K562 (cell line): ENCODE measurements at regions not wholly inside any gene's neighbourhood (a gene's known extent, or its start where the extent isn't known, plus 50 kb on each side); places are given as distances from the start of the nearest gene placed in this dataset.

Experiments used
- ATAC-seq: fragments of 200-7000 bp; cut with Tn5 transposase; 3 replicates; pipeline ENCODE4 v1.9.1; 2020; ENCODE audit warnings: moderate library complexity
- BruUV-seq: library from RNA; stranded (reverse); fragments of 400-500 nt; replicated peaks from 2 replicates; lab custom pipeline; 2021; lab: Mats Ljungman, UMichigan
- CTCF ChIA-PET: fragments of 300-600 bp; formaldehyde crosslinking; extraction: SDS; loops from one replicate; lab custom pipeline; 2021; ENCODE audit warnings: low intra/inter-chr PET ratio; lab: Yijun Ruan, JAX
- POLR2A ChIA-PET: fragments of 300-600, 350-650 bp; sonication (Branson Sonifier 250); formaldehyde crosslinking; extraction: SDS; loops from one replicate; lab custom pipeline; 2021; ENCODE audit warnings: antibody characterized with exemption, inconsistent platforms; lab: Yijun Ruan, JAX
- DNase-seq, 4 experiments: peaks; one replicate each; pipeline versions ENCODE4 v3.0.0 to v3.0.0-alpha.2; 2011 to 2018; ENCODE audit warnings: low spot score in 3 of 4, mixed read lengths in 3 of 4; ENCODE audit errors: extremely low read depth in 1 of 4
- FAIRE-seq: peaks from 2 replicates; lab custom pipeline; 2011; peaks lifted over from hg19 to GRCh38; lab: Jason Lieb, UNC
- H2AFZ ChIP-seq: 2 replicates; pipeline ENCODE4 v1.6.0; 2011; ENCODE audit warnings: low read depth, low read length, control low read depth, inconsistent platforms
- H3K27ac ChIP-seq: fragments of 200-600 bp; 3 replicates; pipeline ENCODE4 v1.8.0; 2011; ENCODE audit warnings: low read depth, mild to moderate bottlenecking, control low read depth, inconsistent platforms, low read length, moderate library complexity, mixed read lengths; ENCODE audit errors: extremely low read depth
- H3K27me3 ChIP-seq, 2 experiments: fragments of 300-600 bp in 1 of 2; 2 replicates in 1 of 2; 3 replicates in 1 of 2; pipeline versions ENCODE4 v1.6.0 to v1.8.0; 2011; ENCODE audit warnings: inconsistent platforms in 2 of 2, low read length in 2 of 2, mild to moderate bottlenecking in 1 of 2, mixed read lengths in 1 of 2, moderate library complexity in 1 of 2; ENCODE audit not compliant: control insufficient read depth in 2 of 2, insufficient read depth in 2 of 2
- H3K36me3 ChIP-seq: fragments of 300-600 bp; 3 replicates; pipeline ENCODE4 v1.8.0; 2011; ENCODE audit warnings: mild to moderate bottlenecking, low read length, inconsistent platforms; ENCODE audit not compliant: control insufficient read depth, insufficient read depth
- H3K4me1 ChIP-seq, 2 experiments: fragments of 200-600 bp in 1 of 2; replicated peaks in 1 of 2; 2 replicates in 1 of 2; 3 replicates in 1 of 2; pipeline versions ENCODE4 v1.5.1 to v1.8.0; 2011; ENCODE audit warnings: inconsistent platforms in 2 of 2, low read length in 2 of 2, mild to moderate bottlenecking in 1 of 2, mixed read lengths in 1 of 2, moderate library complexity in 1 of 2; ENCODE audit not compliant: control insufficient read depth in 2 of 2, insufficient read depth in 2 of 2
- H3K4me2 ChIP-seq: 2 replicates; pipeline ENCODE4 v1.6.1; 2011; ENCODE audit warnings: low read length, control low read depth, inconsistent platforms, mixed read lengths; ENCODE audit not compliant: insufficient read depth
- H3K4me3 ChIP-seq: fragments of 200-600 bp; sonication (generic), shearing (Covaris generic); 2 replicates; pipeline ENCODE4 v1.5.1; 2016; ENCODE audit warnings: control low read depth, inconsistent platforms
- H3K79me2 ChIP-seq: fragments of 200-600 bp; 3 replicates; pipeline ENCODE4 v1.8.0; 2011; ENCODE audit warnings: low read length, inconsistent platforms; ENCODE audit not compliant: control insufficient read depth, insufficient read depth
- H3K9ac ChIP-seq, 2 experiments: 2 replicates each; pipeline versions ENCODE4 v1.6.0 to v1.6.1; 2011; ENCODE audit warnings: low read depth in 2 of 2, low read length in 2 of 2, control low read depth in 1 of 2, inconsistent platforms in 1 of 2, mild to moderate bottlenecking in 1 of 2, mixed read lengths in 1 of 2; ENCODE audit not compliant: insufficient read depth in 1 of 2
- H3K9me1 ChIP-seq: one replicate; pipeline ENCODE4 v1.6.0; 2011; ENCODE audit warnings: inconsistent platforms, mild to moderate bottlenecking, low read length, moderate library complexity; ENCODE audit not compliant: control insufficient read depth, insufficient read depth
- H3K9me3 ChIP-seq: replicated peaks from 2 replicates; pipeline ENCODE4 v1.5.1; 2011; ENCODE audit warnings: low read depth, low read length, inconsistent platforms; ENCODE audit not compliant: control insufficient read depth, insufficient read depth
- H4K20me1 ChIP-seq: replicated peaks from 2 replicates; pipeline ENCODE4 v1.6.1; 2011; ENCODE audit warnings: low read length, inconsistent platforms, mixed read lengths; ENCODE audit not compliant: control insufficient read depth, insufficient read depth
- NR2F6 ChIP-seq: fragments of 450-650 bp; formaldehyde crosslinking; IDR thresholded peaks from 2 replicates; pipeline ENCODE4 v1.4.0; 2020; ENCODE audit warnings: mild to moderate bottlenecking
- RBM25 ChIP-seq: fragments of 200-400 bp; formaldehyde crosslinking; IDR thresholded peaks from 2 replicates; pipeline ENCODE4 v1.6.1; 2018; ENCODE audit warnings: low read length, low read depth, moderate library complexity; ENCODE audit not compliant: severe bottlenecking
- ZBED1 ChIP-seq: IDR thresholded peaks from 2 replicates; pipeline ENCODE4 v1.6.1; 2014
- WGBS: fragments of 100-300 bp; shearing (Covaris generic); methylation state at CpG from one replicate; pipeline ENCODE4 v1.1.6; 2016; ENCODE audit warnings: low coverage, mixed read lengths; ENCODE audit not compliant: insufficient coverage; ENCODE audit errors: missing lambda C conversion rate; 5-methylcytosine and 5-hydroxymethylcytosine counted together
- in situ Hi-C: fragments of 300-500 bp; cut with MboI; formaldehyde crosslinking; loops from 4 replicates; pipeline ENCODE4 v1.15.0; 2018; ENCODE audit warnings: inconsistent platforms, mixed read lengths
- intact Hi-C: fragments of 100-400 bp; cut with micrococcal nuclease; formaldehyde crosslinking; loops from 2 replicates; pipeline ENCODE4 v1.14.2; 2022
- TF ChIP-seq, protein P1 (sequence below), 3 experiments: IDR thresholded peaks in 2 of 3; conservative IDR thresholded peaks in 1 of 3; 2 replicates each; pipeline ENCODE4 v1.5.1; 2011 to 2012; ENCODE audit warnings: low read length in 3 of 3, mild to moderate bottlenecking in 3 of 3, control low read depth in 2 of 3, improper control_type of control experiment in 1 of 3, inconsistent platforms in 1 of 3, low read depth in 1 of 3, mixed read lengths in 1 of 3, moderate library complexity in 1 of 3; ENCODE audit not compliant: insufficient read depth in 2 of 3
- TF ChIP-seq, protein P2 (sequence below): fragments of 450-650 bp; formaldehyde crosslinking; IDR thresholded peaks from 2 replicates; pipeline ENCODE4 v1.4.0; 2020; ENCODE audit warnings: mild to moderate bottlenecking, moderate library complexity
- TF ChIP-seq, protein P3 (sequence below): sonication (generic); formaldehyde crosslinking; IDR thresholded peaks from 2 replicates; pipeline ENCODE4 v1.8.1; 2023; ENCODE audit warnings: mild to moderate bottlenecking, missing genetic modification reagents, moderate library complexity

DNA sequence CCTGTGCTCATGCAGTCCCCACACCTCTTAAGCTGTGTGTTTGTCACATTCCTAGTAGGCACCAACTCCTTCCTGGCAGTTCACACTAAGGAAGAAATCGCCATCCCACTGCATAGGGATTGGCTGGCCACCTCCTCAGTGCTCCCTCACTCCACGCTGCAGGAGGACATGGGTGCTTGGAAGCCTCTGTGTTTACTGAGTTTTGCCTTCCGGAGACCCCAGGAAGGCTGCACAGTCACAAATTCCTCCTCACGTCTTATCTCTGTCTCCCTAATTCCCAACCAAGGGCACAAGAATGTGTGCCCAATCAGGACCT is 93.8 kb upstream of the GALNT2 start:
- ChIA-PET CTCF (no interaction called here), POLR2A (interaction anchor here (0.8 to 1.1 kb wide), 2 partner anchors 11 to 14 kb away, joined by 3 to 4 read pairs; no protein-coding TSS in a partner anchor)
- Histone ChIP-seq H3K9me3 (no peaks in the 10 kb centered on the region), H3K27me3 (peaks cover 5 to 11% of the 10 kb centered on the region in 2 experiments; a peak in 3 of 5 replicates), H3K36me3 (no peaks in the 10 kb centered on the region), H3K27ac (no peak overlapping the region), H3K9ac (no peak overlapping the region), H3K4me3 (no peak overlapping the region), H3K9me1 (no peaks in the 10 kb centered on the region), H4K20me1 (no peaks in the 10 kb centered on the region), H3K79me2 (no peaks in the 10 kb centered on the region), H3K4me1 (peaks cover 3% of the 10 kb centered on the region in 2 experiments; a peak in 2 of 5 replicates), H3K4me2 (no peak overlapping the region), H2AFZ (no peak overlapping the region; the same call in 1 of the 2 replicates)
- no peak for ATAC-seq
- DNase-seq, result no peak
- no TSS peak for BruUV-seq
- 18% methylated on average over 4 of the region's 4 CpGs for WGBS
- in situ Hi-C loops (no loop called here), intact Hi-C loops (no loop called here)
- no peak for FAIRE-seq
- TF ChIP-seq ZBED1, result no peak
- TF ChIP-seq, protein P1, sequence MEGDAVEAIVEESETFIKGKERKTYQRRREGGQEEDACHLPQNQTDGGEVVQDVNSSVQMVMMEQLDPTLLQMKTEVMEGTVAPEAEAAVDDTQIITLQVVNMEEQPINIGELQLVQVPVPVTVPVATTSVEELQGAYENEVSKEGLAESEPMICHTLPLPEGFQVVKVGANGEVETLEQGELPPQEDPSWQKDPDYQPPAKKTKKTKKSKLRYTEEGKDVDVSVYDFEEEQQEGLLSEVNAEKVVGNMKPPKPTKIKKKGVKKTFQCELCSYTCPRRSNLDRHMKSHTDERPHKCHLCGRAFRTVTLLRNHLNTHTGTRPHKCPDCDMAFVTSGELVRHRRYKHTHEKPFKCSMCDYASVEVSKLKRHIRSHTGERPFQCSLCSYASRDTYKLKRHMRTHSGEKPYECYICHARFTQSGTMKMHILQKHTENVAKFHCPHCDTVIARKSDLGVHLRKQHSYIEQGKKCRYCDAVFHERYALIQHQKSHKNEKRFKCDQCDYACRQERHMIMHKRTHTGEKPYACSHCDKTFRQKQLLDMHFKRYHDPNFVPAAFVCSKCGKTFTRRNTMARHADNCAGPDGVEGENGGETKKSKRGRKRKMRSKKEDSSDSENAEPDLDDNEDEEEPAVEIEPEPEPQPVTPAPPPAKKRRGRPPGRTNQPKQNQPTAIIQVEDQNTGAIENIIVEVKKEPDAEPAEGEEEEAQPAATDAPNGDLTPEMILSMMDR (IDR thresholded peaks at IDR 0.05 in 2 of 3, conservative IDR thresholded peaks at IDR 0.05 in 1 of 3; ENCODE audit: insufficient read depth in 2 of 3, low read depth in 1 of 3, low read length in 3 of 3), result 0 out of 6 replicates have a peak, but pooled peaks of 1 of the 3 experiments have one; percentile 1

DNA sequence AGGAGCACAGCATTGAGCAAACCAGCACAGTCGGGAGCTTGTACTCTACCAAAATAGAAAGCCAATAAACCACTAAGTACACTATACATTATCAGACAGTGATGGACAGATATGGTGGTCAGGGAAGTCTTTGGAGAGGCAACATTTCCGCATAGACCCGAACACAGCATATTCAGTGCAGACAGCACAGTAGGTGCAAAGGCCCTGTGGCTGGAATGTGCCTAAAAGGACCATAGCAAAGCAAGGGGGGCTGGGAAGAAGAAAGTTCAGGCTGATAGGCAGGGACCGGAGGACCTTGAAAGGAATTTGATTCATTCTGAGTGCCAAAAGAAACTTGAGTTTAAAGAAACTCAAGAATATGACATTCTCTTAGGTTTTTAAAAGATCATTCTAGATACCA is 92.0 kb upstream of the GALNT2 start:
- ATAC-seq (no peak), DNase-seq (no peak)
- no peaks in the 10 kb centered on the region for H4K20me1 ChIP-seq
- POLR2A ChIA-PET, result interaction anchor here (0.8 kb wide), 1 partner anchor 132 kb away, joined by 3 read pairs; no protein-coding TSS in a partner anchor
- H3K27ac ChIP-seq, result no peak overlapping the region
- in situ Hi-C loops, result no loop called here
- no peaks in the 10 kb centered on the region for H3K9me1 ChIP-seq
- H3K4me3 ChIP-seq, result no peak overlapping the region
- no peaks in the 10 kb centered on the region for H3K79me2 ChIP-seq
- H3K9me3 ChIP-seq, result no peaks in the 10 kb centered on the region
- TF ChIP-seq, protein P2, sequence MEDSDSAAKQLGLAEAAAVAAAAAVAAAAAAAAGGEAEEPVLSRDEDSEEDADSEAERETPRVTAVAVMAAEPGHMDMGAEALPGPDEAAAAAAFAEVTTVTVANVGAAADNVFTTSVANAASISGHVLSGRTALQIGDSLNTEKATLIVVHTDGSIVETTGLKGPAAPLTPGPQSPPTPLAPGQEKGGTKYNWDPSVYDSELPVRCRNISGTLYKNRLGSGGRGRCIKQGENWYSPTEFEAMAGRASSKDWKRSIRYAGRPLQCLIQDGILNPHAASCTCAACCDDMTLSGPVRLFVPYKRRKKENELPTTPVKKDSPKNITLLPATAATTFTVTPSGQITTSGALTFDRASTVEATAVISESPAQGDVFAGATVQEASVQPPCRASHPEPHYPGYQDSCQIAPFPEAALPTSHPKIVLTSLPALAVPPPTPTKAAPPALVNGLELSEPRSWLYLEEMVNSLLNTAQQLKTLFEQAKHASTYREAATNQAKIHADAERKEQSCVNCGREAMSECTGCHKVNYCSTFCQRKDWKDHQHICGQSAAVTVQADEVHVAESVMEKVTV (CRISPR knock-in tag), result no peak
- TF ChIP-seq RBM25 (peak; percentile 57), NR2F6 (CRISPR knock-in tag) (no peak)
- TF ChIP-seq, protein P3, sequence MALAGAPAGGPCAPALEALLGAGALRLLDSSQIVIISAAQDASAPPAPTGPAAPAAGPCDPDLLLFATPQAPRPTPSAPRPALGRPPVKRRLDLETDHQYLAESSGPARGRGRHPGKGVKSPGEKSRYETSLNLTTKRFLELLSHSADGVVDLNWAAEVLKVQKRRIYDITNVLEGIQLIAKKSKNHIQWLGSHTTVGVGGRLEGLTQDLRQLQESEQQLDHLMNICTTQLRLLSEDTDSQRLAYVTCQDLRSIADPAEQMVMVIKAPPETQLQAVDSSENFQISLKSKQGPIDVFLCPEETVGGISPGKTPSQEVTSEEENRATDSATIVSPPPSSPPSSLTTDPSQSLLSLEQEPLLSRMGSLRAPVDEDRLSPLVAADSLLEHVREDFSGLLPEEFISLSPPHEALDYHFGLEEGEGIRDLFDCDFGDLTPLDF, result no peak
- TF ChIP-seq, all 486 proteins: peak for 1
- no peak for FAIRE-seq
- Histone ChIP-seq H3K4me2 (no peak overlapping the region), H3K36me3 (no peaks in the 10 kb centered on the region), H3K4me1 (peaks cover 3% of the 10 kb centered on the region in 2 experiments; a peak in 2 of 5 replicates), H2AFZ (no peak overlapping the region), H3K27me3 (peaks cover 5 to 11% of the 10 kb centered on the region in 2 experiments; a peak in 3 of 5 replicates), H3K9ac (no peak overlapping the region)
- intact Hi-C loops, result no loop called here
- CTCF ChIA-PET, result no interaction called here
- no TSS peak for BruUV-seq
- 1% methylated on average over 4 of the region's 4 CpGs for WGBS
